Colon (tissue), 2 donors: ENCODE measurements at regions not wholly inside any gene's neighbourhood (a gene's known extent, or its start where the extent isn't known, plus 50 kb on each side); places are given as distances from the start of the nearest gene placed in this dataset.
"Not testable (repeated sequence)": the region's sequence is repeated elsewhere in the genome, so short reads cannot be mapped to it uniquely, and the experiment has no call there.

Source experiments
- FAIRE-seq: peaks from 2 replicates; lab custom pipeline; 2012; peaks lifted over from hg19 to GRCh38; lab: Jason Lieb, UNC
- donor health status: control.
- donor health status: control.

DNA sequence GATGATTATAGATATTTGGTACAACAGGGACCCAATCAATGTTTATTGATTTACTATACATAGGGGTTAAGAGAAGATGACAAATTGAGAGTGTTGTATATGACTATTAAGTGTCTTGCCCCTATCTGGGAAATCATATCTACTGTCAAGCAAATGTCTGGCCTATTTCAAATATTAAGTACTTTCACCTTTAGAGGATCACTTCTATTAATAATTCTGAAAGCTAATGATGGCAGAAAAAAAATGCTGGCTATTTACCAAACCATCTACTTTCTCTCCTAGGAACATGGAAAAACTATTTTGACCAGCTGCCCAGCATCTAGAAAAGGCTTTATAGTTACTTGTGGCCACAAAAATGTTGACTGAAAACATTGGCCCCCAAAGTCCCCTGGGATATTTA is 632.3 kb upstream of the ZNF385D start:
- FAIRE-seq: no peak

GRCh38 chr3:22386107-22386506 is 635.1 kb upstream of the ZNF385D start:
- no peak for FAIRE-seq

DNA sequence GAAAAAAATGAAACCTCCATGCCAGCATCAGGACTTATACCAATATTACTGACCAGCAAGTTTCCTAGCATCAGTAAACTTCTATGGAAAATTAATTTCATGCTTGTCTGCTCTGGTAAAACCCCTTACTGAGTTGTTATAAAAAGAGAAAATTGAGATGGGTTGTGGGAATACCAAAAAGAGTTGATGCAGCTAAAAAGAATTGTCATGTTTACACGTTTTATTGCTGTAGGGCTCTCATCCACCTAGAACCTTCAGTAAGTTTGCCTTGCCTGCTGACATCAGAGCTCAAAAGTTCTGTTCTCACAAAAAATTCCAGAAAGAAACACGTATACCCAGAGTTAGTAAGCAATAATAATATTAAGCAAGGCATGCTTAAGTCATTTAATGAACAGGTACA is 641.3 kb upstream of the ZNF385D start:
- no peak for FAIRE-seq

DNA sequence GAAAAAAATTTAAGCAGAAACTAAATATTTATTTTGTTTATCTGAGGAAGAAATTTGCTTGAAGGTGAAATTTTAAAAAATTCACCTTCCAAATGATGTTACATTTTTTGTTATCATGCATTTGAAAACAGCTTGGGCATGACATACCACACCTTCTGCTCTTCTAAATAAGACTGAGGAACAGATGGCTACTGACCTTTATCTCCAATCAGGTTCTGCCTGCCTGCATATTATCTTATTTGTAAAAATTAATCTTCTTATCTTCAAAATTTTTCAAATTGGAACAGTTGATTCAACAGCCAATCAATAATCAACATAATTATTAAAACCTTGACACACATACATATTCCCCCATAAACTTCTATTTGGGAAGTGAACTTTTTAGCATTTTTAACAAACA is 641.8 kb upstream of the ZNF385D start:
- no peak for FAIRE-seq

- no peak for FAIRE-seq
Measured at GRCh38 chr3:22399566-22399965, 648.6 kb upstream of the ZNF385D start.

GRCh38 chr3:22401499-22401898 is 650.5 kb upstream of the ZNF385D start:
- no peak for FAIRE-seq

DNA sequence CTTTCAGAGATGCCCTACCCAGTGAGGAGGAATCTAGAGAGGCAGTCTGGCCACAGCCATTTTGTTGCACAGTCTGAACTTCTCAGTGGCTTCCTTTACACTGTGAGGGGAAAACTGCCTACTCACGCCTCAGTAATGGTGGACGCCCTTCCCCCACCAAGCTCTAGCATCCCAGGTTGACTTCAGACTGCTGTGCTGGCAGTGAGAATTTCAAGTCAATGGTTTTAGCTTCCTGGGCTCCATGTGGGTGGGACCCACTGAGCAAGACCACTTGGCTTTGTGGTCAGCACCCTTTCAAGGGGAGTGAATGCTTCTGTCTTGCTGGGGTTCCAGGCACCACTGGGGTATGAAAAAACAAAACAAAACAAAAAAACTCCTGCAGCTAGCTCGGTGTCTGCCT is 663.2 kb upstream of the ZNF385D start:
- FAIRE-seq: no peak

- FAIRE-seq: not testable (repeated sequence)
Measured at GRCh38 chr3:22416838-22417446, 665.9 kb upstream of the ZNF385D start.

DNA sequence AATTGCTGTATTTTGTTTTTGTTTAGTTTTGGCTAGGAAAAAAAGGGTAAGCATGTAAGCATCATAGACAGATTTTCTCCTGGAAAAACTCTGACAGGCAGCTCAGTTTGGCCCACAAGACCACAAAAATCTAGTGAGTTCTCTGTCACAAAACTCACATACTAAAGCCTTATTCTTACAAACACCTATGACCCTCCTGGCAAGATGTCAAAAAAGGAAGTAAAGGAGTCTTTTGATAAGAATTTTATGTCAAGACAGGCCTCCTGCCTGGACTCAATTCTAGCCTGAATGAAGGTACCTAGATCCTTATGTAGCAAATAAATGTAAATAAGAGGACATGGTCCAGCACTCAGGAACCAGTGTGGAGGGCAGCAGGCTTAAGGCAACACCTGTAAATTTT is 668.3 kb upstream of the ZNF385D start:
- FAIRE-seq: no peak

GRCh38 chr3:22421589-22421988 is 670.6 kb upstream of the ZNF385D start:
- FAIRE-seq: no peak

DNA sequence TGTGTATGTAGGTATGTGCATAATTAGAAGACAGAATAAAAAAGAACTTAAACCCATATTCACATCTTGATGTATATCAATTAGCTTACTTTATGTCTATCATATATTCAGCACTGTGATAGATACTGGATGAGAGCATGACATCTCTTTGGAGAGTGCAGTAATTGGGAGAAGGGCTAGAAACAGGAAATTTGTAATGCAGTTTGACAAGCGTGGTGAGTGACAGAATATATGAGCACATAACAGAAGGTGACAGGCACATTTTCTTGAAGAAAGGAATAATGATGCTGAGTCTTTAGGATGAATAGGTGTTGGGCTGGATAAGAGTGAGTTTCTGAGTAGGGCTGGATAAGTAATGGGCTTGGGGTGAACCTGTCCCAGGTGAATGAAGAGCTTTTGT is 680.3 kb upstream of the ZNF385D start:
- FAIRE-seq: no peak

- FAIRE-seq: no peak
Measured at GRCh38 chr3:22439626-22440025, 688.6 kb upstream of the ZNF385D start.

DNA sequence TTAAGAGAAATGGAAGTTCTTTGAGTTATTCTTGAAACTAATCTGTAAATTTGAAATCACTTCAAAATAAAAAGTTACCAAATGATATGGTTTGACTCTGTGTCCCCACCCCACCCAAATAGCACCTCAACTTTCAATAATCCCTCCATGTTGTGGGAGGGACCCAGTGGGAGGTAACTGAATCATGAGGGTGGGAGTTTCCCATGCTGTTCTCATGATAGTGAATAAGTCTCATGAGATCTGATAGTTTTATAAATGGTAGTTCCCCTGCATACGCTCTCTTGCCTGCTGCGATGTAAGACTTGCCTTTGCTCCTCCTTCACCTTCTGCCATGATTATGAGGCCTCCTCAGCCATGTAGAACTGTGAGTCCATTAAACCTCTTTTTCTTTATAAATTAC is 690.7 kb upstream of the ZNF385D start:
- no peak for FAIRE-seq

GRCh38 chr3:22443571-22444233 is 692.7 kb upstream of the ZNF385D start:
- FAIRE-seq: no peak

- not testable (repeated sequence) for FAIRE-seq
Measured at GRCh38 chr3:22445336-22445735, 694.3 kb upstream of the ZNF385D start.

GRCh38 chr3:22450786-22451400 is 699.9 kb upstream of the ZNF385D start:
- FAIRE-seq: no peak

- no peak for FAIRE-seq
Measured at GRCh38 chr3:22451501-22451900, 700.5 kb upstream of the ZNF385D start.

GRCh38 chr3:22453906-22454535 is 703.0 kb upstream of the ZNF385D start:
- FAIRE-seq: no peak

DNA sequence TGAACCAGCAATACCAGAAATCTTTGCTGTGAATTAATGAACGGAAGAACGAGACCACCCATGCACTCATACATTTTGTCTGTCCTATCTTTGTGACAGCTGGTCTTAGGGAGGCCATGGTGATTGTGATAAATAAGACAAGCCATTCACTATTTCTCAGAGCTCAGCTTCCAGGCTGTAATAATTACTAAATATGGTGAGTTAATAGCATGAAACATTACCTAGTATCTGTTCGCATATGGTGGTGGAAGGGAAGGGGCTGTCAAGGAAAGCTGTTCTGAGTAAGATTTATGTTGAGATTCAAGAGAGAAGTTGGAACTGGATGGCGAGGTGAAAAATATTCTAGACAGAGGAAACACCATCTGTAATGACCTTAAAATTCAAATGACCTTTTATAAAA is 719.0 kb upstream of the ZNF385D start:
- no peak for FAIRE-seq

GRCh38 chr3:22471557-22471956 is 720.5 kb upstream of the ZNF385D start:
- no peak for FAIRE-seq

DNA sequence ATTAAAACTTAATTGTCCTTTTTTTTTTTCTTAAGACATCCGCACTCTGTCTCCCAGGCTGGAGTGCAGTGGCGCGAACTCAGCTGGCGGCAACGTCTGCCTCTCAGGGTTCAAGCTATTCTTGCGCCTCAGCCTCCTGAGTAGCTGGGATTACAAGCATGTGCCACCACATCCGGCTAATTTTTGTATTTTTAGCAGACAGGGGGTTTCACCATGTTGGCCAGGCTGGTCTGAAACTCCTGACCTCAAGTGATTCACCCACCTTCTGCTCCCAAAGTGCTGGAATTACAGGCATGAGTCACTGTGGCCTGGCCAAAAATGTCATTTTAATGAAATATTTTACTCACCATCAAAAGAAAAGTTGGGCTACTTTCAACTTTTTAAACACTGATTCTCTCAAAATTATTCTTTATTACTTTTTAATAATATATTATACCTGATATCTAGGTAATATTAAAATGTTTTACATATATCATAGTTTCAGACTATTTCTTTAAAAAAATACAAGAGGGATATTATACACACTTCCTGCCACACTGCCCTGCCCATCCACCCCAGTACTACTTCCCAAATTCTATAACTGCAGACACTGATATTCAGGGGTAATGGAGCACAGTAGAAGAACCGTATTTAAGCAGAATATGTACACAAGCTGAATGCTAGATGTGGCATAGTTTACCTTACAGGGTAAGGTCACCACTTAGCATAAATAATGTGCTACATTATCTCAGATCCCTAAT is 723.9 kb upstream of the ZNF385D start:
- no peak for FAIRE-seq

- no peak for FAIRE-seq
Measured at GRCh38 chr3:22475665-22476240, 724.7 kb upstream of the ZNF385D start.
